ENCODE measurements at regions not wholly inside any gene's neighbourhood (a gene's known extent, or its start where the extent isn't known, plus 50 kb on each side); places are given as distances from the start of the nearest gene placed in this dataset.
"Not testable (repeated sequence)": the region's sequence is repeated elsewhere in the genome, so short reads cannot be mapped to it uniquely, and the experiment has no call there.

GRCh38 chr5:17831279-17831678, 197.0 kb downstream of the TAF11L14 start:
- peak; percentile 20 for DNase-seq

GRCh38 chr5:17832949-17833745, 198.9 kb downstream of the TAF11L14 start:
- no peak for DNase-seq

- no peak for DNase-seq
Measured at GRCh38 chr5:17837757-17838156, 203.5 kb downstream of the TAF11L14 start.

- peak; percentile 60 for DNase-seq
Measured at GRCh38 chr5:17838469-17838868, 204.2 kb downstream of the TAF11L14 start.

GRCh38 chr5:17839848-17840247, 205.6 kb downstream of the TAF11L14 start:
- no peak for DNase-seq

- DNase-seq, result no peak
Measured at GRCh38 chr5:17846496-17846895, 212.2 kb downstream of the TAF11L14 start.

GRCh38 chr5:17847286-17847685, 213.0 kb downstream of the TAF11L14 start:
- DNase-seq, result no peak

- no peak for DNase-seq
Measured at GRCh38 chr5:17852111-17852510, 217.9 kb downstream of the TAF11L14 start.

- no peak for DNase-seq
Measured at GRCh38 chr5:17852740-17853139, 218.5 kb downstream of the TAF11L14 start.

- DNase-seq, result no peak
Measured at GRCh38 chr5:17854901-17855300, 220.6 kb downstream of the TAF11L14 start.

- DNase-seq, result no peak
Measured at GRCh38 chr5:17860660-17861315, 226.5 kb downstream of the TAF11L14 start.

GRCh38 chr5:17864903-17865302, 230.6 kb downstream of the TAF11L14 start:
- DNase-seq, result not testable (repeated sequence)

GRCh38 chr5:17865966-17866365, 231.7 kb downstream of the TAF11L14 start:
- not testable (repeated sequence) for DNase-seq

- no peak for DNase-seq
Measured at GRCh38 chr5:17872204-17872603, 237.9 kb downstream of the TAF11L14 start.

- DNase-seq, result no peak
Measured at GRCh38 chr5:17878541-17878940, 244.3 kb downstream of the TAF11L14 start.

- no peak for DNase-seq
Measured at GRCh38 chr5:17879276-17879675, 245.0 kb downstream of the TAF11L14 start.

GRCh38 chr5:17880869-17881268, 246.6 kb downstream of the TAF11L14 start:
- no peak for DNase-seq

- peak; percentile 53 for DNase-seq
Measured at GRCh38 chr5:17882760-17883488, 248.7 kb downstream of the TAF11L14 start.

- DNase-seq, result no peak
Measured at GRCh38 chr5:17888155-17888554, 253.9 kb downstream of the TAF11L14 start.

GRCh38 chr5:17890501-17890900, 256.2 kb downstream of the TAF11L14 start:
- no peak for DNase-seq

- no peak for DNase-seq
Measured at GRCh38 chr5:17891881-17892280, 257.6 kb downstream of the TAF11L14 start.

GRCh38 chr5:17893026-17893635, 258.9 kb downstream of the TAF11L14 start:
- no peak for DNase-seq

All from NCI-H82 (cell line).